Testis (tissue), 2 donors: ENCODE measurements at regions not wholly inside any gene's neighbourhood (a gene's known extent, or its start where the extent isn't known, plus 50 kb on each side); places are given as distances from the start of the nearest gene placed in this dataset.

Experiments
- CTCF ChIP-seq, 3 experiments: fragments of 450-650 bp in 2 of 3; fragments of 200-600 bp in 1 of 3; sonication (generic) in 1 of 3; IDR thresholded peaks; one replicate each; pipeline ENCODE4 v1.5.1; 2016 to 2019; ENCODE audit warnings: antibody characterized with exemption in 3 of 3, mild to moderate bottlenecking in 2 of 3, moderate library complexity in 1 of 3
- POLR2A ChIP-seq: fragments of 450-650 bp; IDR thresholded peaks from one replicate; pipeline ENCODE4 v1.6.1; 2017; ENCODE audit warnings: antibody characterized with exemption, mild to moderate bottlenecking, moderate library complexity

DNA sequence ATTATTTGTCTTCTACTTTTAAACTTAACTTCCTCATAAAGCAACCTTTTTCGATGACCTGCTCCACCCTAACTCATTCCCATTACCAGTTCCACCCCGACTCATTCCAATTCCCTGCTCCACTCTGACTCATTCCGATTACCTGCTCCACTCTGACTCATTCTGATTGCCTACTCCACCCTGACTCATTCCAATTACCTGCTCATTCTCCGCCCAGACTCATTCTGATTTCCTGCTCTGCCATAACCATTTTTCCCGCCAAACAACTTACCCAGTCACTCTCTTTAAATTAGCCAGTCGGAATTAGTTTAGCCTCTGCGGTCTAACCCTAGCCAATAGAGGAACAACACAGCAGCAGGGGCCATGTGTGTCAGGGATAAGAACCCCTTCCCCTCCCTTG is 249.1 kb downstream of the DPY19L2 start:
- TF ChIP-seq CTCF (IDR thresholded peaks at IDR 0.05) (no peak), POLR2A (no peak)
